ENCODE measurements at regions not wholly inside any gene's neighbourhood (a gene's known extent, or its start where the extent isn't known, plus 50 kb on each side); places are given as distances from the start of the nearest gene placed in this dataset.

DNA sequence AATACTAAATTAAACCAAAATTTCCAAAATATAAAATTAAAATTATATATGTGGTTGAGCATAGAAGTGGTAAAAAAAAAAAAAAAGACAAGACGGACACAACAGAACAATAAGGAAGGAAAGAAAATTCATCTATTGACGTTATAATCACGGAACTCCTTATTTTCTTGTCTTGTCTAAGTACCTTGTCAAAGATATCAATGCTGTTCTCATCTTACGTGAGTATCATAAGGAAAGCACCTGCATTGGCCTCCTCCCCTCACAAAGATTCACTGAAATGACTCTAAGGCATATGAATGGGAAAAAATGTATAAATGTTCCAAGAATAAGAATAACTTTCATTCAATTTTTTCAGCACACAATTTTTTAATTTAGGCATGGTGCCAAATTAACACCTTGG, 135.4 kb downstream of the PPP1R3A start:
- DNase-seq (ENCODE audit: low read depth), result no peak
- TF ChIP-seq, protein P1, sequence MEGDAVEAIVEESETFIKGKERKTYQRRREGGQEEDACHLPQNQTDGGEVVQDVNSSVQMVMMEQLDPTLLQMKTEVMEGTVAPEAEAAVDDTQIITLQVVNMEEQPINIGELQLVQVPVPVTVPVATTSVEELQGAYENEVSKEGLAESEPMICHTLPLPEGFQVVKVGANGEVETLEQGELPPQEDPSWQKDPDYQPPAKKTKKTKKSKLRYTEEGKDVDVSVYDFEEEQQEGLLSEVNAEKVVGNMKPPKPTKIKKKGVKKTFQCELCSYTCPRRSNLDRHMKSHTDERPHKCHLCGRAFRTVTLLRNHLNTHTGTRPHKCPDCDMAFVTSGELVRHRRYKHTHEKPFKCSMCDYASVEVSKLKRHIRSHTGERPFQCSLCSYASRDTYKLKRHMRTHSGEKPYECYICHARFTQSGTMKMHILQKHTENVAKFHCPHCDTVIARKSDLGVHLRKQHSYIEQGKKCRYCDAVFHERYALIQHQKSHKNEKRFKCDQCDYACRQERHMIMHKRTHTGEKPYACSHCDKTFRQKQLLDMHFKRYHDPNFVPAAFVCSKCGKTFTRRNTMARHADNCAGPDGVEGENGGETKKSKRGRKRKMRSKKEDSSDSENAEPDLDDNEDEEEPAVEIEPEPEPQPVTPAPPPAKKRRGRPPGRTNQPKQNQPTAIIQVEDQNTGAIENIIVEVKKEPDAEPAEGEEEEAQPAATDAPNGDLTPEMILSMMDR (IDR thresholded peaks at IDR 0.05; ENCODE audit: insufficient read depth, low read length, poor library complexity, severe bottlenecking), result no peak
- no peak overlapping the region for H3K4me3 ChIP-seq (ENCODE audit: low read depth, low read length)
- no peaks in the 10 kb centered on the region for H3K36me3 ChIP-seq (ENCODE audit: control insufficient read depth, insufficient read depth, low read length)
- no peaks in the 10 kb centered on the region for H3K27me3 ChIP-seq (ENCODE audit: control insufficient read depth, insufficient read depth, low read length)

DNA sequence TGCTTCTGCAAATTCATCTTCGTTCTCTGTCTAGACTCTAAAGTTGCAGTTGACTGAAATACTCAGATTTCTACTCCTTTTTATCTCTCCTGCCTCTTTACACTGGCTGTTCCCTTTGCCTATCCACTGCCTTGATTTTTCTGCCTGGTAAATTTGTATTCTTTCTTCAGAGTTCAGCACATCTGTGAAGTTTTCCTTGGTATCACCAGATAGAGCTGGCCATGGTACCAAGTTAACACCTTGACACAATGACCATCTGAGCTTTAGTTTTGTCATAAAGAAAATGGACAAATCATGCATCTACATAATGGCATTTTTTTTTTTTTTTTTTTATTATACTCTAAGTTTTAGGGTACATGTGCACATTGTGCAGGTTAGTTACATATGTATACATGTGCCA, 143.0 kb downstream of the PPP1R3A start:
- no peaks in the 10 kb centered on the region for H3K36me3 ChIP-seq (ENCODE audit: control insufficient read depth, insufficient read depth, low read length)
- DNase-seq (ENCODE audit: low read depth), result no peak
- no peak overlapping the region for H3K4me3 ChIP-seq (ENCODE audit: low read depth, low read length)
- no peaks in the 10 kb centered on the region for H3K27me3 ChIP-seq (ENCODE audit: control insufficient read depth, insufficient read depth, low read length)
- TF ChIP-seq, protein P1 (IDR thresholded peaks at IDR 0.05; ENCODE audit: insufficient read depth, low read length, poor library complexity, severe bottlenecking), result no peak

DNA sequence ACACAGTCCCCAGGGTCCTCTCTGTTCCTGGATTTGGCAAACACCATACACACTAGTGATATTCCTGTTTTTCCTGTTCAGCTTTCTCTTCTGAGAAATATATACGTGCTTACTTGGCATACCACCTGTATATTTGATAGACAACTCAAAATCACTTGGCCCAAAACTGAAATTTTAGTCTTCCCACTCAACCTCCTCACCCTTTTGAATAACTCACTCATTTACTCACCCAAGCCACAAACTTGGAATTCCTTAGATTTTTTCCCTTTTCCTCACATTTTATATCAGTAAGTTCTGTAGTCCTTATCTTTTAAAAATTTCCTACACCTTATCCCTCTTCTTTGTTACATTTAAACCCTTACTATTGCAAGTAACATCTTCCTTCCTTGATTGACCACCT, 143.4 kb downstream of the PPP1R3A start:
- H3K27me3 ChIP-seq (ENCODE audit: control insufficient read depth, insufficient read depth, low read length), result no peaks in the 10 kb centered on the region
- TF ChIP-seq, protein P1 (IDR thresholded peaks at IDR 0.05; ENCODE audit: insufficient read depth, low read length, poor library complexity, severe bottlenecking), result no peak
- DNase-seq (ENCODE audit: low read depth), result no peak
- H3K4me3 ChIP-seq (ENCODE audit: low read depth, low read length), result no peak overlapping the region
- no peaks in the 10 kb centered on the region for H3K36me3 ChIP-seq (ENCODE audit: control insufficient read depth, insufficient read depth, low read length)

DNA sequence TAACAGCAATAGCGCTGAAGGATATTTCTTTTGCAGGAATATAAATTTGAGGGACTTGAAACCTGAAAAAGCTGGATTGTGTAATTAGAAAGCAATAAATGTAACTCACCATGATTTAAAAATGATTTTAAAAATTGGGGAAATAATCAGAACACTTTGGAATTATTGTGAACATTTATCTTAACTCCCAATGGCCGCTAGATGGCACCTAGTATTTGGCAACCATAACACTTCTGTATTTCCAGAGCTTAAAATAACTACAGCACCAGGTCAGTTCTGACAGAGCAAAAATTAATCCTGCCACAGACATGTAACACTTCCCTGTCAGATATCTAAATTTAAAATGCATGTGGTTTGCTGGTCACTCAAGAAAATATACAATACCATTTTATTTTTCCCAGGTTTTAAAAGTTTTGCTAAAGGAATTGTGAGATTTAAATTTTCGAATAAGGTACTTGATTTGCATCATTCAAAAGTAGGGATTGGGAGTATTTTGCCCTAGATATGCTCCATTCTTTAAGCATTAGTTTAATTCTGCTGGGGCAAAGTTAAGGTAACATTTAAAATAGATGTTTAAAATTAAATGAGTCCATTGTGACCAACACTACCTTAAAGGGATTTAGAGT, 144.5 kb downstream of the PPP1R3A start:
- Histone ChIP-seq H3K4me3 (ENCODE audit: low read depth, low read length) (no peak overlapping the region), H3K36me3 (ENCODE audit: control insufficient read depth, insufficient read depth, low read length) (no peaks in the 10 kb centered on the region), H3K27me3 (ENCODE audit: control insufficient read depth, insufficient read depth, low read length) (no peaks in the 10 kb centered on the region)
- DNase-seq (ENCODE audit: low read depth), result peak; percentile 7
- TF ChIP-seq, protein P1 (IDR thresholded peaks at IDR 0.05; ENCODE audit: insufficient read depth, low read length, poor library complexity, severe bottlenecking), result peak; percentile 68

DNA sequence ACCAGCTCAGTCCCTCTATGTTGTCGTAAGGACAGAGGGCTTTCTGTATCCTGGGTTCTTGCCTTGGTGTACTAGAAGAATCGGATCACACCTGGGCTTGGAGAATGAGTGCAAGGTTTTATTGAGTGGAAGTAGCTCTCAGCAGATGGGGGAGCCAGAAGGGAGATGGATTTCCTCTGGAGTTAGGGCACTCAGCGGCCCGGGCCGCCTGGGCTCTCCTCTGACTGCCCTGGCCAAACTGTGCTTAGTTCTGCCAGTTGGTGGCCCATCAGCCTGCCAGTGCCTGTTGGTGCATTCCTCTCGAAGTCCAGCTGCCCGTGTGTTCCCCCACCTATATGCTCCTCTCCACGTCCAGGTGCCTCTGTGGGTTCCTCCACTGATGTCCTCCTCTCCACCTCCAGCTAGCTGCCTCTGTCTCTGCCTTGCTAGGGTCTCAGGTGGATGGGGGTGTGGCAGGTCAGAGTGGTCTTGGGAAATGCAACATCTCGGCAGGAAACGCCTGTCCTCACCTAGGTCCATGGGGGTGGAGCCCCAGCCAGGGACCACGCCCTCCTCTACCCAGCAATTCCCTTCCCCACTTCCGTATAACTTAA, 148.6 kb downstream of the PPP1R3A start:
- H3K4me3 ChIP-seq (ENCODE audit: low read depth, low read length), result no peak overlapping the region
- H3K36me3 ChIP-seq (ENCODE audit: control insufficient read depth, insufficient read depth, low read length), result no peaks in the 10 kb centered on the region
- TF ChIP-seq, protein P1 (IDR thresholded peaks at IDR 0.05; ENCODE audit: insufficient read depth, low read length, poor library complexity, severe bottlenecking), result no peak
- no peak for DNase-seq (ENCODE audit: low read depth)
- H3K27me3 ChIP-seq (ENCODE audit: control insufficient read depth, insufficient read depth, low read length), result no peaks in the 10 kb centered on the region

DNA sequence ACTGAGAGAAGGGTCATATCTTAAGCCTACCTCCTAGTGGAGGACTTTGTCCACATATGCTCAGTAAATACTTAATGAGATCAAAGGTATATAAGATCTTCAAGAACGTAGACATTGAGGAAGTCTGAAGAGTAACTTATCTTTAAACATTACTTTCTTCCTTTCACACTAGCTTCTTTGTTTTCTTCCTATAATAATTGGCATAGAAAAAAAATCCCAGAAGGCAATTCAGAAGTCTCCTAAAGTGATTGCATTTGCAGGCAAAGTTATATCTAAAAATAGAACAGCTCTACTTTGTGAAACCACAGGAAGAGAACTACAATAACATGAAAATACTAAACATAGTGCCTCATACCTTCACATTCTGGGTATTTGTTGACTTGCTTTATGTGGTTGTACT, 150.4 kb downstream of the PPP1R3A start:
- DNase-seq (ENCODE audit: low read depth), result no peak
- TF ChIP-seq, protein P1 (IDR thresholded peaks at IDR 0.05; ENCODE audit: insufficient read depth, low read length, poor library complexity, severe bottlenecking), result no peak
- H3K36me3 ChIP-seq (ENCODE audit: control insufficient read depth, insufficient read depth, low read length), result no peaks in the 10 kb centered on the region
- no peak overlapping the region for H3K4me3 ChIP-seq (ENCODE audit: low read depth, low read length)
- no peaks in the 10 kb centered on the region for H3K27me3 ChIP-seq (ENCODE audit: control insufficient read depth, insufficient read depth, low read length)
